ENCODE measurements at regions not wholly inside any gene's neighbourhood (a gene's known extent, or its start where the extent isn't known, plus 50 kb on each side); places are given as distances from the start of the nearest gene placed in this dataset.
"Not testable (repeated sequence)": the region's sequence is repeated elsewhere in the genome, so short reads cannot be mapped to it uniquely, and the experiment has no call there.

GRCh38 chr13:112172641-112173251 lies 105.8 kb downstream of the SOX1 start:
- Histone ChIP-seq H3K36me3 (ENCODE audit: low read depth) (no peaks in the 10 kb centered on the region), H3K4me3 (no peak overlapping the region), H3K9me3 (no peaks in the 10 kb centered on the region), H3K4me1 (ENCODE audit: low read depth) (no peaks in the 10 kb centered on the region)
- ATAC-seq (no peak), DNase-seq (no peak)
- intact Hi-C loops (cut with DNase I, micrococcal nuclease) = no loop called here
- TF ChIP-seq, protein P1, sequence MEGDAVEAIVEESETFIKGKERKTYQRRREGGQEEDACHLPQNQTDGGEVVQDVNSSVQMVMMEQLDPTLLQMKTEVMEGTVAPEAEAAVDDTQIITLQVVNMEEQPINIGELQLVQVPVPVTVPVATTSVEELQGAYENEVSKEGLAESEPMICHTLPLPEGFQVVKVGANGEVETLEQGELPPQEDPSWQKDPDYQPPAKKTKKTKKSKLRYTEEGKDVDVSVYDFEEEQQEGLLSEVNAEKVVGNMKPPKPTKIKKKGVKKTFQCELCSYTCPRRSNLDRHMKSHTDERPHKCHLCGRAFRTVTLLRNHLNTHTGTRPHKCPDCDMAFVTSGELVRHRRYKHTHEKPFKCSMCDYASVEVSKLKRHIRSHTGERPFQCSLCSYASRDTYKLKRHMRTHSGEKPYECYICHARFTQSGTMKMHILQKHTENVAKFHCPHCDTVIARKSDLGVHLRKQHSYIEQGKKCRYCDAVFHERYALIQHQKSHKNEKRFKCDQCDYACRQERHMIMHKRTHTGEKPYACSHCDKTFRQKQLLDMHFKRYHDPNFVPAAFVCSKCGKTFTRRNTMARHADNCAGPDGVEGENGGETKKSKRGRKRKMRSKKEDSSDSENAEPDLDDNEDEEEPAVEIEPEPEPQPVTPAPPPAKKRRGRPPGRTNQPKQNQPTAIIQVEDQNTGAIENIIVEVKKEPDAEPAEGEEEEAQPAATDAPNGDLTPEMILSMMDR (IDR thresholded peaks at IDR 0.05) = no peak

DNA sequence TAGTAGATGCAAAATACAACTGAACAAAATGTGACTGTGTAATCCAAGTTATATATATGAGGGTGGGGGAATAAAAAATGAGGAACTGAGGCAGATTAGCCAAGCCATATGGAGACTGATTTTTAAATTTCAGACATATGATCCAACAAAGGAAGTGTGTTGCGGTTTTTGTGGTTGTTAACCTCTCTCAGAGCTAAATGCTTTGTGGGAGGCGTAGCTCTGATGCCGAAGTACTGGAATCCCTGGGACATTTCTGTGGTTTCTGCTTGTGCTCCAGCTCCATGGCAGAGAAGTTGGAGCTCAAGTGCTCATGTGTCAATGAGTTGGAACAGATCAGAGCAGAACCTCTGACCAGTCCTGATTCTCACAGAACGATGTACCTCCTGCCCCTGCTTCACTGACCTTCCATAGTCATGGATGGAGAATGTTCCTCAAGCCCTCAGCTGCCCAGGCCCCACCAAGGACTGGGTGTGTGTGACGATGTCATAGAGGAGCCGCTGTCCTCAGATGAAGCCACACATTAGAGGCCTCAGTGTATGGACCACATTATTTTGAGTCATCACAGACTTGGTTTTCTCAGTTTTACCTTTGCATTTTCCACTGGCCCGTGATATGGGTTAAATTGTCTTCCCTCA lies 107.6 kb downstream of the SOX1 start:
- no peak for DNase-seq
- Histone ChIP-seq H3K36me3 (ENCODE audit: low read depth) (no peaks in the 10 kb centered on the region), H3K4me1 (ENCODE audit: low read depth) (no peaks in the 10 kb centered on the region), H3K9me3 (no peaks in the 10 kb centered on the region), H3K4me3 (no peak overlapping the region)
- TF ChIP-seq, protein P1 (IDR thresholded peaks at IDR 0.05) = no peak
- ATAC-seq = no peak
- intact Hi-C loops (cut with DNase I, micrococcal nuclease) = no loop called here

GRCh38 chr13:112175162-112176075 lies 108.5 kb downstream of the SOX1 start:
- no peaks in the 10 kb centered on the region for H3K4me1 ChIP-seq (ENCODE audit: low read depth)
- TF ChIP-seq, protein P1 (IDR thresholded peaks at IDR 0.05) = no peak
- intact Hi-C loops (cut with DNase I, micrococcal nuclease) = no loop called here
- ATAC-seq (no peak), DNase-seq (no peak)
- no peaks in the 10 kb centered on the region for H3K9me3 ChIP-seq
- H3K36me3 ChIP-seq (ENCODE audit: low read depth) = no peaks in the 10 kb centered on the region
- H3K4me3 ChIP-seq = no peak overlapping the region

DNA sequence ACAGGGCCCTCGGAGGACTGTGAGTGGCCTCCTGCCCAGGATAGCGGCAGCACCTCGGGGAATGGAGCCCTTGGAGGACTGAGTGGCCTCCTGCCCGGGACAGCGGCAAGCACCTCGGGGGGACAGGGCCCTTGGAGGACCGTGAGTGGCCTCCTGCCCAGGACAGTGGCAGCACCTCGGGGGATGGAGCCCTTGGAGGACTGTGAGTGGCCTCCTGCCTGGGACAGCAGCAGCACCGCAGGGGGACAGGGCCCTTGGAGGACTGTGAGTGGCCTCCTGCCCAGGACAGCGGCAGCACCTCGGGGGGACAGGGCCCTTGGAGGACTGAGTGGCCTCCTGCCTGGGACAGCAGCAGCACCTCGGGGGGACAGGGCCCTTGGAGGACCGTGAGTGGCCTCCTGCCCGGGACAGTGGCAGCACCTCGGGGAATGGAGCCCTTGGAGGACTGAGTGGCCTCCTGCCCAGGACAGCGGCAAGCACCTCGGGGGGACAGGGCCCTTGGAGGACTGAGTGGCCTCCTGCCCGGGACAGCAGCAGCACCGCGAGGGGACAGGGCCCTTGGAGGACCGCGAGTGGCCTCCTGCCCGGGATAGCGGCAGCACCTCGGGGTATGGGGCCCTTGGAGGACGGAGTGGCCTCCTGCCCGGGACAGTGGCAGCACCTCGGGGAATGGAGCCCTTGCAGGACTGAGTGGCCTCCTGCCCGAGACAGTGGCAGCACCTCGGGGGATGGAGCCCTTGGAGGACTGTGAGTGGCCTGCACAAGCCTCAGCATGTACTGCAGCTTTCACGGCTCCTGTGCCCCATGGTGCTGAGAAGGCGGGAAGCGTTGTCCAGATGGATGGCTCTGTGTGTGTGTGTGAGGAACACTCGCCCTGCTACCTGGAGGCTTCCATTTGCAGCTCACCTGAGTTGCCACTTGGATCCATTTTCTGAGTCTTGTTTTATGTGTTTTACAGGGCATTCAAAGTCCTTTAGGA lies 109.5 kb downstream of the SOX1 start:
- intact Hi-C loops (cut with DNase I, micrococcal nuclease); H3K36me3 ChIP-seq (ENCODE audit: low read depth); H3K9me3 ChIP-seq; H3K4me3 ChIP-seq; DNase-seq; ATAC-seq; H3K4me1 ChIP-seq (ENCODE audit: low read depth): not testable (repeated sequence)

GRCh38 chr13:112177450-112178288 lies 110.7 kb downstream of the SOX1 start:
- intact Hi-C loops (cut with DNase I, micrococcal nuclease) = no loop called here

More at GRCh38 chr13:112177450-112178288, 110.7 kb downstream of the SOX1 start:
- no peak for DNase-seq
- Histone ChIP-seq H3K36me3 (ENCODE audit: low read depth) (no peaks in the 10 kb centered on the region), H3K4me1 (ENCODE audit: low read depth) (no peaks in the 10 kb centered on the region), H3K9me3 (no peaks in the 10 kb centered on the region), H3K4me3 (no peak overlapping the region)
- TF ChIP-seq, protein P1 (IDR thresholded peaks at IDR 0.05) = no peak
- ATAC-seq = no peak
